GM21526 (cell line): ENCODE measurements at regions not wholly inside any gene's neighbourhood (a gene's known extent, or its start where the extent isn't known, plus 50 kb on each side); places are given as distances from the start of the nearest gene placed in this dataset.
"Not testable (repeated sequence)": the region's sequence is repeated elsewhere in the genome, so short reads cannot be mapped to it uniquely, and the experiment has no call there.

Experiments used
- ATAC-seq: cut with Tn5 transposase; IDR thresholded peaks from one replicate; pipeline ENCODE4 v1.9.1; 2021; ENCODE audit warnings: moderate library complexity; ENCODE audit not compliant: unreplicated experiment, low FRiP score

GRCh38 chrX:1020634-1021166 is 191.7 kb downstream of the CRLF2 start:
- no peak for ATAC-seq

- not testable (repeated sequence) for ATAC-seq
Observed at GRCh38 chrX:1016926-1017325, 195.5 kb downstream of the CRLF2 start.

- ATAC-seq = not testable (repeated sequence)
Observed at GRCh38 chrX:1016281-1016680, 196.2 kb downstream of the CRLF2 start.

GRCh38 chrX:1012678-1013300 is 199.7 kb downstream of the CRLF2 start:
- ATAC-seq = no peak

- ATAC-seq = no peak
Observed at GRCh38 chrX:1011691-1012283, 200.7 kb downstream of the CRLF2 start.

- ATAC-seq = no peak
Observed at GRCh38 chrX:1009771-1010170, 202.7 kb downstream of the CRLF2 start.

GRCh38 chrX:1006156-1006730 is 206.2 kb downstream of the CRLF2 start:
- ATAC-seq = no peak

GRCh38 chrX:1002611-1003010 is 209.8 kb downstream of the CRLF2 start:
- no peak for ATAC-seq

GRCh38 chrX:997631-998137 is 214.8 kb downstream of the CRLF2 start:
- ATAC-seq = no peak

- ATAC-seq = no peak
Observed at GRCh38 chrX:994780-995179, 217.7 kb downstream of the CRLF2 start.

- ATAC-seq = peak; percentile 96
Observed at GRCh38 chrX:989959-990510, 222.4 kb downstream of the CRLF2 start.

- not testable (repeated sequence) for ATAC-seq
Observed at GRCh38 chrX:988530-988929, 223.9 kb downstream of the CRLF2 start.

- no peak for ATAC-seq
Observed at GRCh38 chrX:981791-982626, 230.4 kb downstream of the CRLF2 start.

- no peak for ATAC-seq
Observed at GRCh38 chrX:980587-981235, 231.7 kb downstream of the CRLF2 start.

GRCh38 chrX:979127-979526 is 233.3 kb downstream of the CRLF2 start:
- not testable (repeated sequence) for ATAC-seq

- ATAC-seq = no peak
Observed at GRCh38 chrX:973010-973632, 239.3 kb downstream of the CRLF2 start.

- ATAC-seq = no peak
Observed at GRCh38 chrX:968148-968965, 244.1 kb downstream of the CRLF2 start.

- no peak for ATAC-seq
Observed at GRCh38 chrX:966396-967070, 245.9 kb downstream of the CRLF2 start.
